ENCODE measurements at regions not wholly inside any gene's neighbourhood (a gene's known extent, or its start where the extent isn't known, plus 50 kb on each side); places are given as distances from the start of the nearest gene placed in this dataset.

- Mint-ChIP-seq H3K9me3 (peaks cover 17 to 19% of the 10 kb centered on the region in 2 donors), H3K27ac (no peak overlapping the region), H3K36me3 (no peaks in the 10 kb centered on the region)
- no peak for ATAC-seq
- no peak for DNase-seq (ENCODE audit: low spot score in 2 of 2)
Observed at GRCh38 chr7:53520841-53521240, 485.4 kb downstream of the POM121L12 start.

GRCh38 chr7:53521638-53522184, 486.3 kb downstream of the POM121L12 start:
- Mint-ChIP-seq H3K27ac (no peak overlapping the region), H3K9me3 (peaks cover 15 to 17% of the 10 kb centered on the region in 2 donors), H3K36me3 (no peaks in the 10 kb centered on the region)
- no peak for ATAC-seq
- no peak for DNase-seq (ENCODE audit: low spot score in 2 of 2)

- Mint-ChIP-seq H3K9me3 (peaks cover 28 to 41% of the 10 kb centered on the region in 2 donors), H3K36me3 (peaks cover 0 to 7% of the 10 kb centered on the region in 2 donors)
Observed at GRCh38 chr7:53539558-53539957, 504.1 kb downstream of the POM121L12 start.

GRCh38 chr7:53541475-53541874, 506.0 kb downstream of the POM121L12 start:
- Mint-ChIP-seq H3K27ac (no peak overlapping the region), H3K36me3 (peaks cover 0 to 7% of the 10 kb centered on the region in 2 donors), H3K9me3 (peaks cover 27 to 36% of the 10 kb centered on the region in 2 donors)
- ATAC-seq (no peak), DNase-seq (ENCODE audit: low spot score in 2 of 2) (no peak)

More at GRCh38 chr7:53539558-53539957, 504.1 kb downstream of the POM121L12 start:
- H3K27ac Mint-ChIP-seq, result no peak overlapping the region
- DNase-seq (ENCODE audit: low spot score in 2 of 2) (no peak), ATAC-seq (no peak)

GRCh38 chr7:53542157-53542556, 506.7 kb downstream of the POM121L12 start:
- H3K9me3 Mint-ChIP-seq, result peaks cover 26 to 34% of the 10 kb centered on the region in 2 donors
- DNase-seq (ENCODE audit: low spot score in 2 of 2), result no peak
- H3K27ac Mint-ChIP-seq, result no peak overlapping the region
- peaks cover 0 to 7% of the 10 kb centered on the region in 2 donors for H3K36me3 Mint-ChIP-seq
- no peak for ATAC-seq

Measured in activated naive CD4-positive, alpha-beta T cell treated with anti-CD3 and anti-CD28 coated beads, Interleukin-2, amount 50 U/mL, for 72 hours (primary cell).